GM12872 (cell line): ENCODE measurements at regions not wholly inside any gene's neighbourhood (a gene's known extent, or its start where the extent isn't known, plus 50 kb on each side); places are given as distances from the start of the nearest gene placed in this dataset.

Experiments used
- TF ChIP-seq, protein P1 (sequence below): IDR thresholded peaks from 3 replicates; pipeline ENCODE4 v1.5.1; 2011; ENCODE audit warnings: low read depth, mild to moderate bottlenecking, low read length, moderate library complexity; ENCODE audit not compliant: insufficient read depth

DNA sequence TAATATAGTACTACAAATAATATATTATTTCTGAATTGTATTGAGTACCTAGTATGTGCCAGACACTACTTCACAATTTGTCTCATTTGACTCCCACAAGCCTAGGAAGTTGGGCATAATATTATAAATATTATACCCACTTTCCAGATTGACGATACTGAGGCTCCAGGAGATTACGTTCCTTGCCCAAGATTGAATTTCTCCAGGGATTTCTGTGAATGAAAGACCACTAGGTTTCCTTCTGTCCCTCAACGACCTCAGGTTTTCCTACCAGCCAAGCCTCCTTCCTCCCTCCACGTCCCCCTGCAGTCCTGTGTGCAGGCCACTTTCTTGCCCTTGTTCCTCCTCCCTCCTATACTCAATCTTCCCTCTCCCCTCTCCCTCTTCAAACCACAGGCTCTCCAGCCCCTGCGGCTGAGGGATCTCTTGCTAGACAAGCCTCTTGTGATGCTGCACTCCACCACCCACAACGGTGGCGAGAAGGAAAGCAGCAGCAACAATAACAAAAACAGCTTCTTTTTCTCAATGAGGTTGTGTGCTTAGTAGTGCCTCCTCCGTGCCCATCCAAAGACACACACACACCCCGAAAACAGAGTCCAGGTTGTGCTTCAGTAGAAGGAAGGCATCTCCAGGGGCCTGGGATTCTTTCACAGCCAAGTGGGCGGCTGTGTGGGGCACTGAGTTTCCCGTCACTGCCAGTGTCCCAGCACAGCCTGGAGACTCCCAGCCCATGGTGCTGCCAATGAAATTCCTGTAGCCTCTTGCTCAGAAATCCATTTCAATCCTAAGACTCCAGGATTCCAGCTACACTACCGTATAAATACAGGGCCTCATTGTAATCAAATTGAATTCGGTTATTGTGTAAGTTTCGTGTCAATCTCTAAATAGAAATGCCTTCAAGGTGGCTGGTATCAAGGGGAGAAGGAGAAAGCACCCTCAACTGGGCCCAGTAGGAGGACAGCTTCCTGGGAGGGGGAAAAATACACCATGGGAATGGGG is 94.4 kb downstream of the NCR2 start:
- TF ChIP-seq, protein P1, sequence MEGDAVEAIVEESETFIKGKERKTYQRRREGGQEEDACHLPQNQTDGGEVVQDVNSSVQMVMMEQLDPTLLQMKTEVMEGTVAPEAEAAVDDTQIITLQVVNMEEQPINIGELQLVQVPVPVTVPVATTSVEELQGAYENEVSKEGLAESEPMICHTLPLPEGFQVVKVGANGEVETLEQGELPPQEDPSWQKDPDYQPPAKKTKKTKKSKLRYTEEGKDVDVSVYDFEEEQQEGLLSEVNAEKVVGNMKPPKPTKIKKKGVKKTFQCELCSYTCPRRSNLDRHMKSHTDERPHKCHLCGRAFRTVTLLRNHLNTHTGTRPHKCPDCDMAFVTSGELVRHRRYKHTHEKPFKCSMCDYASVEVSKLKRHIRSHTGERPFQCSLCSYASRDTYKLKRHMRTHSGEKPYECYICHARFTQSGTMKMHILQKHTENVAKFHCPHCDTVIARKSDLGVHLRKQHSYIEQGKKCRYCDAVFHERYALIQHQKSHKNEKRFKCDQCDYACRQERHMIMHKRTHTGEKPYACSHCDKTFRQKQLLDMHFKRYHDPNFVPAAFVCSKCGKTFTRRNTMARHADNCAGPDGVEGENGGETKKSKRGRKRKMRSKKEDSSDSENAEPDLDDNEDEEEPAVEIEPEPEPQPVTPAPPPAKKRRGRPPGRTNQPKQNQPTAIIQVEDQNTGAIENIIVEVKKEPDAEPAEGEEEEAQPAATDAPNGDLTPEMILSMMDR = no peak

GRCh38 chr6:41430875-41431274 is 95.5 kb downstream of the NCR2 start:
- TF ChIP-seq, protein P1 = no peak

DNA sequence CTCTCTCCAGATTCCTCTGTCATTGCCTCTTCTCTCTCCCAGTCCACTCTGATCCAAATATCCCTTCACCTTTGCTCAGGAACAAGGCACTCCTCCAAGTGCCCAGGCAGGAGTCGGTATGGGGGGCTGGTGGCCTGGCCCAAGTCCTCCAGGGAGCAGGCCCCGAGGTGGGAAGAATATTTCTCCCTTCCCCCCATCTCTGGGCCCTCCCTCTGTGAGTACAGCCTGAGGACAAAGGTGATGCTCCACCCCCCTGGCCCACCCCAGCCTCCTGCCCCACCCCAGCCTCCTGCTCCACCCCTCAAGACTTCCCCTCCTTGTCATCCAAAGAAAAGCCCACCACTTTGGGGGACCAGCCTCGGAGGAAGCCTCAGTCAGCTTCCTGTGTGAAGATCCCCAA is 96.9 kb downstream of the NCR2 start:
- TF ChIP-seq, protein P1 = no peak

DNA sequence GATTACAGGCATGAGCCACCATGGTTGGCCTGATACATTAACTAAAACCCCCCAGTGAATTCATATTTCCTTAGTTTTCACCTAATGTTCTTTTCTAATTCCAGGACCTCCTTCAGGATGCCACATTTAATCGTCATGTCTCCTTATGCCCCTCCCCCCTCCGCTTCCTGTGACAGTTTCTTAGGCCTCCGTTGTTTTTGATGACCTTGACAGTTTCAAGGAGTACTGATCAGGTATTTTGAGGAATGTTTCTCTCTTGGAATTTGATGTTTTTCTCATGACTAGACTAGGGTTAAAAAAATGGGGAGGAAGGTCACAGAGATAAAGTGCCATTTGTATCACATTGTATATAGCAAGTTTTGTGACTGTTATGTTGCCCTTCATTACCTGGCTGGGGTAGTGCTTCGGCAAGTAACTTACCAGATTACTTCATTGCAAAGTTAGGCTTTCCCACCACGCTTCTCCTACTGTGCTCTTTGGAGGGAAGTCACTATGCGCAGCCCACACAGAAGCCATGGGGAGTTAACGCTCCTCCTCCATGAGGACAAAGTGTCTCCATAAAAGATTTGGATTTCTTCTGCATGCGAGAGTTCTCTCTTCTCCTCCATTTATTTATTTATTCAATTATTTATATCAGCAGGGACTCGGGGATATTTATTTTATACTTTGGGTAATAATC is 99.5 kb downstream of the NCR2 start:
- TF ChIP-seq, protein P1 = no peak

DNA sequence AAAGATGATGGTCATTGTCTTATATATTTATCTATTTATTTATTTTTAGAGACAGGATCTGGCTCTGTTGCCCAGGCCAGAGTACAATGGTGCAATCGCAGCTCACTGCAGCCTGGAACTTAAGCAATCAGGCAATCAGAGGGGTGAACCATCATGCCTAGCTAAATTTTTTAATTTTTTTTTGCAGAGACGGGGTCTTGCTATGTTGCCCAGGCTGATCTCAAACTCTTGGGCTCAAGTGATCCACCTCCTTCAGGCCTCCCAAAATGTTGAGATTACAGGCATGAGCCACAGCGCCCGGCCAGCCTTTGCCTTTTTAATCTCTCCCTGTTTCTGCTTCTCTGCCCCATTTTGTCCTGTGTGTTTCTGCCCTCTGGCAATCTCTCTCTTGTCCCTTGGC is 102.2 kb downstream of the NCR2 start:
- TF ChIP-seq, protein P1 = no peak

- TF ChIP-seq, protein P1 = no peak
These were observed 103.3 kb downstream of the NCR2 start for GRCh38 chr6:41438746-41439145.
